SK-MEL-5 (cell line): ENCODE measurements at regions not wholly inside any gene's neighbourhood (a gene's known extent, or its start where the extent isn't known, plus 50 kb on each side); places are given as distances from the start of the nearest gene placed in this dataset.

ENCODE experiments used
- DNase-seq: peaks from one replicate; pipeline ENCODE4 v3.0.0-alpha.2; 2016; ENCODE audit warnings: low read depth, low spot score
- in situ Hi-C: cut with HindIII; loops from 2 replicates; pipeline ENCODE4 v1.10.0; 2016; ENCODE audit warnings: low sequenced_read_pairs, high pct_unique_total_duplicates, low pct_unique_long_range_greater_than_20kb

- DNase-seq = no peak
- in situ Hi-C loops = no loop called here
Observed at GRCh38 chr11:104451197-104451893, 287.4 kb upstream of the PDGFD start.

GRCh38 chr11:104443387-104443786, 279.4 kb upstream of the PDGFD start:
- in situ Hi-C loops = no loop called here

GRCh38 chr11:104442321-104442720, 278.4 kb upstream of the PDGFD start:
- in situ Hi-C loops = no loop called here

More at GRCh38 chr11:104443387-104443786, 279.4 kb upstream of the PDGFD start:
- DNase-seq = no peak

GRCh38 chr11:104435494-104435893, 271.5 kb upstream of the PDGFD start:
- in situ Hi-C loops = no loop called here
- DNase-seq = no peak

More at GRCh38 chr11:104442321-104442720, 278.4 kb upstream of the PDGFD start:
- DNase-seq = no peak

GRCh38 chr11:104433751-104434150, 269.8 kb upstream of the PDGFD start:
- no peak for DNase-seq
- in situ Hi-C loops = no loop called here

- DNase-seq = no peak
- in situ Hi-C loops = no loop called here
Observed at GRCh38 chr11:104432981-104433380, 269.0 kb upstream of the PDGFD start.

GRCh38 chr11:104432526-104432925, 268.6 kb upstream of the PDGFD start:
- DNase-seq = no peak
- in situ Hi-C loops = no loop called here

- in situ Hi-C loops = no loop called here
- DNase-seq = no peak
Observed at GRCh38 chr11:104422324-104422944, 258.5 kb upstream of the PDGFD start.

- in situ Hi-C loops = no loop called here
- no peak for DNase-seq
Observed at GRCh38 chr11:104410336-104410735, 246.4 kb upstream of the PDGFD start.

GRCh38 chr11:104408630-104409029, 244.7 kb upstream of the PDGFD start:
- DNase-seq = no peak
- in situ Hi-C loops = no loop called here

GRCh38 chr11:104405277-104405676, 241.3 kb upstream of the PDGFD start:
- no peak for DNase-seq
- in situ Hi-C loops = no loop called here

- DNase-seq = no peak
- in situ Hi-C loops = no loop called here
Observed at GRCh38 chr11:104404231-104405175, 240.6 kb upstream of the PDGFD start.

- in situ Hi-C loops = no loop called here
- no peak for DNase-seq
Observed at GRCh38 chr11:104402812-104403521, 239.0 kb upstream of the PDGFD start.

GRCh38 chr11:104394508-104394907, 230.6 kb upstream of the PDGFD start:
- in situ Hi-C loops = no loop called here

GRCh38 chr11:104390651-104391050, 226.7 kb upstream of the PDGFD start:
- in situ Hi-C loops = no loop called here
- DNase-seq = no peak

More at GRCh38 chr11:104394508-104394907, 230.6 kb upstream of the PDGFD start:
- DNase-seq = no peak

GRCh38 chr11:104385884-104386283, 221.9 kb upstream of the PDGFD start:
- no peak for DNase-seq
- in situ Hi-C loops = no loop called here

GRCh38 chr11:104380358-104380757, 216.4 kb upstream of the PDGFD start:
- in situ Hi-C loops = no loop called here
- DNase-seq = no peak

- in situ Hi-C loops = no loop called here
- no peak for DNase-seq
Observed at GRCh38 chr11:104372111-104372510, 208.2 kb upstream of the PDGFD start.
